Lower lobe of right lung (tissue), 2 donors: ENCODE measurements at regions not wholly inside any gene's neighbourhood (a gene's known extent, or its start where the extent isn't known, plus 50 kb on each side); places are given as distances from the start of the nearest gene placed in this dataset.
"Not testable (repeated sequence)": the region's sequence is repeated elsewhere in the genome, so short reads cannot be mapped to it uniquely, and the experiment has no call there.

Source experiments
- ATAC-seq, 2 donors: fragments of 200-7000 bp; cut with Tn5 transposase; one replicate each; pipeline ENCODE4 v1.9.1; 2020 to 2022; ENCODE audit warnings: mild to moderate bottlenecking in 2 of 2, moderate library complexity in 2 of 2
- DNase-seq: peaks from one replicate; pipeline ENCODE4 v3.0.0-alpha.2; 2020
- H3K27ac ChIP-seq: fragments of 200-600 bp; one replicate; pipeline ENCODE4 v1.8.0; 2022
- H3K27me3 ChIP-seq: fragments of 200-600 bp; one replicate; pipeline ENCODE4 v1.8.0; 2022; ENCODE audit warnings: low read depth
- H3K36me3 ChIP-seq: fragments of 200-600 bp; one replicate; pipeline ENCODE4 v1.8.0; 2022; ENCODE audit warnings: mild to moderate bottlenecking
- H3K4me1 ChIP-seq: fragments of 200-600 bp; one replicate; pipeline ENCODE4 v1.8.0; 2022
- H3K4me3 ChIP-seq: fragments of 200-600 bp; one replicate; pipeline ENCODE4 v1.8.0; 2022; ENCODE audit warnings: mild to moderate bottlenecking
- H3K9me3 ChIP-seq: fragments of 200-600 bp; one replicate; pipeline ENCODE4 v1.8.0; 2022
- CTCF ChIP-seq: fragments of 200-600 bp; IDR thresholded peaks from one replicate; pipeline ENCODE4 v1.8.0; 2022; ENCODE audit warnings: antibody characterized with exemption, mild to moderate bottlenecking
- intact Hi-C: fragments of 100-400 bp; cut with DNase I; formaldehyde crosslinking; loops from one replicate; pipeline ENCODE4 v1.11.0; 2022
- donor health status: DM: no; HTN: yes; CAD: no; lungs with severe emphysema.

GRCh38 chr9:135360617-135361016 lies 119.0 kb upstream of the PPP1R26 start:
- H3K36me3 ChIP-seq: no peaks in the 10 kb centered on the region
- H3K27me3 ChIP-seq: peaks cover 6% of the 10 kb centered on the region
- no peak overlapping the region for H3K27ac ChIP-seq
- no peak for TF ChIP-seq CTCF
- no peak overlapping the region for H3K4me3 ChIP-seq
- no peak for ATAC-seq
- intact Hi-C loops: no loop called here
- H3K9me3 ChIP-seq: no peaks in the 10 kb centered on the region
- no peak for DNase-seq
- H3K4me1 ChIP-seq: no peaks in the 10 kb centered on the region

GRCh38 chr9:135361668-135362067 lies 117.9 kb upstream of the PPP1R26 start:
- intact Hi-C loops, H3K27me3 ChIP-seq, ATAC-seq, H3K4me3 ChIP-seq, DNase-seq, H3K36me3 ChIP-seq, H3K4me1 ChIP-seq, H3K27ac ChIP-seq, H3K9me3 ChIP-seq: not testable (repeated sequence)

- no peak for TF ChIP-seq CTCF
- DNase-seq (no peak), ATAC-seq (no peak)
- intact Hi-C loops: no loop called here
- no peak overlapping the region for H3K4me3 ChIP-seq
- H3K9me3 ChIP-seq: no peaks in the 10 kb centered on the region
- H3K27ac ChIP-seq: no peak overlapping the region
- H3K4me1 ChIP-seq: no peaks in the 10 kb centered on the region
- H3K27me3 ChIP-seq: peaks cover 6% of the 10 kb centered on the region
- H3K36me3 ChIP-seq: no peaks in the 10 kb centered on the region
Observed at GRCh38 chr9:135363596-135363995, 116.0 kb upstream of the PPP1R26 start.

GRCh38 chr9:135365013-135365768 lies 114.4 kb upstream of the PPP1R26 start:
- no peak for ATAC-seq
- Histone ChIP-seq H3K4me3 (no peak overlapping the region), H3K27me3 (peaks cover 6% of the 10 kb centered on the region), H3K9me3 (no peaks in the 10 kb centered on the region), H3K27ac (no peak overlapping the region), H3K36me3 (no peaks in the 10 kb centered on the region), H3K4me1 (no peaks in the 10 kb centered on the region)
- no peak for TF ChIP-seq CTCF
- intact Hi-C loops: no loop called here
- DNase-seq: no peak

GRCh38 chr9:135366104-135366503 lies 113.5 kb upstream of the PPP1R26 start:
- ATAC-seq: no peak
- intact Hi-C loops: no loop called here
- H3K9me3 ChIP-seq: no peaks in the 10 kb centered on the region
- no peaks in the 10 kb centered on the region for H3K27me3 ChIP-seq
- H3K4me3 ChIP-seq: no peak overlapping the region
- no peak for DNase-seq
- no peak overlapping the region for H3K27ac ChIP-seq
- no peaks in the 10 kb centered on the region for H3K36me3 ChIP-seq
- H3K4me1 ChIP-seq: no peaks in the 10 kb centered on the region
- no peak for TF ChIP-seq CTCF

- Histone ChIP-seq H3K27me3 (no peaks in the 10 kb centered on the region), H3K9me3 (no peaks in the 10 kb centered on the region), H3K27ac (no peak overlapping the region), H3K4me1 (no peaks in the 10 kb centered on the region), H3K4me3 (no peak overlapping the region), H3K36me3 (no peaks in the 10 kb centered on the region)
- ATAC-seq (no peak), DNase-seq (no peak)
- TF ChIP-seq CTCF: no peak
- intact Hi-C loops: no loop called here
Observed at GRCh38 chr9:135369412-135369990, 110.1 kb upstream of the PPP1R26 start.
